H9 (cell line): ENCODE measurements at regions not wholly inside any gene's neighbourhood (a gene's known extent, or its start where the extent isn't known, plus 50 kb on each side); places are given as distances from the start of the nearest gene placed in this dataset.
"Not testable (repeated sequence)": the region's sequence is repeated elsewhere in the genome, so short reads cannot be mapped to it uniquely, and the experiment has no call there.

Source experiments
- DNase-seq: peaks from one replicate; pipeline ENCODE4 v3.0.0-alpha.2; 2017
- H2AFZ ChIP-seq: one replicate; pipeline ENCODE4 v1.6.1; 2013; ENCODE audit warnings: mild to moderate bottlenecking, low read length, control low read depth, moderate library complexity
- H2AK5ac ChIP-seq: 2 replicates; pipeline ENCODE4 v1.6.1; 2013; ENCODE audit warnings: low read length, control low read depth, mixed read lengths; ENCODE audit not compliant: insufficient read length
- H2BK120ac ChIP-seq: one replicate; pipeline ENCODE4 v1.6.1; 2013; ENCODE audit warnings: low read depth, mild to moderate bottlenecking, low read length, control low read depth, inconsistent platforms; ENCODE audit not compliant: poor library complexity, severe bottlenecking
- H2BK12ac ChIP-seq: 2 replicates; pipeline ENCODE4 v1.6.1; 2013; ENCODE audit warnings: low read length, control low read depth, mixed read lengths, low read depth; ENCODE audit not compliant: insufficient read length
- H2BK15ac ChIP-seq: 2 replicates; pipeline ENCODE4 v1.6.1; 2013; ENCODE audit warnings: low read depth, low read length, control low read depth
- H2BK20ac ChIP-seq: one replicate; pipeline ENCODE4 v1.6.1; 2013; ENCODE audit warnings: low read depth, mild to moderate bottlenecking, low read length, control low read depth, inconsistent platforms; ENCODE audit not compliant: poor library complexity, severe bottlenecking
- H2BK5ac ChIP-seq: 2 replicates; pipeline ENCODE4 v1.6.1; 2013; ENCODE audit warnings: low read length, control low read depth, mixed read lengths; ENCODE audit not compliant: insufficient read length
- H3K14ac ChIP-seq: 2 replicates; pipeline ENCODE4 v1.6.1; 2013; ENCODE audit warnings: low read length, control low read depth; ENCODE audit not compliant: insufficient read depth
- H3K18ac ChIP-seq: 2 replicates; pipeline ENCODE4 v1.6.1; 2013; ENCODE audit warnings: low read depth, mild to moderate bottlenecking, mixed read lengths, low read length, control low read depth; ENCODE audit not compliant: insufficient read length
- H3K23ac ChIP-seq: 2 replicates; pipeline ENCODE4 v1.6.1; 2013; ENCODE audit warnings: low read length, control low read depth, mixed read lengths, low read depth; ENCODE audit not compliant: insufficient read length
- H3K23me2 ChIP-seq: 2 replicates; pipeline ENCODE4 v1.6.1; 2013; ENCODE audit warnings: low read depth, mild to moderate bottlenecking, mixed read lengths, low read length, control low read depth; ENCODE audit not compliant: insufficient read length, poor library complexity, severe bottlenecking
- H3K27ac ChIP-seq: 2 replicates; pipeline ENCODE4 v1.5.1; 2013; ENCODE audit warnings: low read length, control low read depth, mixed read lengths, low read depth; ENCODE audit not compliant: insufficient read length
- H3K27me3 ChIP-seq: 2 replicates; pipeline ENCODE4 v1.6.1; 2013; ENCODE audit warnings: low read length, control low read depth, inconsistent platforms; ENCODE audit not compliant: insufficient read depth
- H3K4ac ChIP-seq: 2 replicates; pipeline ENCODE4 v1.6.1; 2013; ENCODE audit warnings: low read depth, mild to moderate bottlenecking, control low read depth, inconsistent platforms, low read length, moderate library complexity
- H3K4me1 ChIP-seq: 2 replicates; pipeline ENCODE4 v1.6.1; 2013; ENCODE audit warnings: low read length, control low read depth, inconsistent platforms; ENCODE audit not compliant: insufficient read depth
- H3K4me2 ChIP-seq: 2 replicates; pipeline ENCODE4 v1.6.1; 2013; ENCODE audit warnings: low read length, control low read depth, mixed read lengths; ENCODE audit not compliant: insufficient read length, insufficient read depth
- H3K56ac ChIP-seq: 2 replicates; pipeline ENCODE4 v1.6.1; 2013; ENCODE audit warnings: low read depth, mild to moderate bottlenecking, mixed read lengths, low read length, control low read depth; ENCODE audit not compliant: insufficient read length
- H3K79me1 ChIP-seq: 2 replicates; pipeline ENCODE4 v1.6.1; 2013; ENCODE audit warnings: low read depth, mild to moderate bottlenecking, moderate library complexity, low read length, control low read depth, inconsistent platforms; ENCODE audit not compliant: insufficient read depth, poor library complexity, severe bottlenecking
- H3K79me2 ChIP-seq: 2 replicates; pipeline ENCODE4 v1.6.1; 2013; ENCODE audit warnings: low read length, control low read depth, inconsistent platforms; ENCODE audit not compliant: insufficient read depth
- H3K9ac ChIP-seq: 2 replicates; pipeline ENCODE4 v1.6.1; 2013; ENCODE audit warnings: low read length, control low read depth, mixed read lengths; ENCODE audit not compliant: insufficient read length; ENCODE audit errors: extremely low read depth
- H3K9me3 ChIP-seq: one replicate; pipeline ENCODE4 v1.6.1; 2013; ENCODE audit warnings: low read depth, low read length, inconsistent platforms; ENCODE audit not compliant: control insufficient read depth
- H3T11ph ChIP-seq: one replicate; pipeline ENCODE4 v1.6.1; 2013; ENCODE audit warnings: mild to moderate bottlenecking, low read length, control low read depth, inconsistent platforms
- H4K20me1 ChIP-seq: one replicate; pipeline ENCODE4 v1.6.1; 2013; ENCODE audit not compliant: control insufficient read depth, insufficient read length, insufficient read depth
- H4K5ac ChIP-seq: 2 replicates; pipeline ENCODE4 v1.6.1; 2013; ENCODE audit warnings: low read depth, mild to moderate bottlenecking, mixed read lengths, low read length, control low read depth; ENCODE audit not compliant: insufficient read length
- H4K8ac ChIP-seq: replicated peaks from 2 replicates; pipeline ENCODE4 v1.6.1; 2013; ENCODE audit warnings: low read length, control low read depth, mixed read lengths, low read depth; ENCODE audit not compliant: insufficient read length
- H4K91ac ChIP-seq: 2 replicates; pipeline ENCODE4 v1.6.1; 2013; ENCODE audit warnings: low read depth, mild to moderate bottlenecking, moderate library complexity, mixed read lengths, low read length, control low read depth; ENCODE audit not compliant: insufficient read length
- H3K27ac Mint-ChIP-seq, 3 experiments: 2 replicates in 2 of 3; 3 replicates in 1 of 3; pipeline ENCODE4 v1.8.0; 2020 to 2021; ENCODE audit warnings: mixed read lengths in 3 of 3, mild to moderate bottlenecking in 1 of 3, moderate library complexity in 1 of 3
- H3K27me3 Mint-ChIP-seq: 2 replicates; pipeline ENCODE4 v1.8.0; 2021; ENCODE audit warnings: low read depth, mild to moderate bottlenecking, moderate library complexity, mixed read lengths
- H3K36me3 Mint-ChIP-seq, 3 experiments: 2 replicates in 2 of 3; 3 replicates in 1 of 3; pipeline ENCODE4 v1.8.0; 2020 to 2021; ENCODE audit warnings: low read depth in 3 of 3, mixed read lengths in 3 of 3; ENCODE audit not compliant: insufficient read depth in 1 of 3
- H3K4me1 Mint-ChIP-seq, 2 experiments: 2 replicates each; pipeline ENCODE4 v1.8.0; 2020; ENCODE audit warnings: mixed read lengths in 2 of 2
- H3K4me3 Mint-ChIP-seq, 2 experiments: 2 replicates in 1 of 2; 3 replicates in 1 of 2; pipeline ENCODE4 v1.8.0; 2020 to 2021; ENCODE audit warnings: mild to moderate bottlenecking in 2 of 2, mixed read lengths in 2 of 2, moderate library complexity in 1 of 2
- H3K9me3 Mint-ChIP-seq, 2 experiments: 2 replicates in 1 of 2; 3 replicates in 1 of 2; pipeline ENCODE4 v1.8.0; 2020; ENCODE audit warnings: mild to moderate bottlenecking in 2 of 2, mixed read lengths in 2 of 2, moderate library complexity in 1 of 2
- CTCF ChIP-seq: fragments of 200-600 bp; sonication (generic); conservative IDR thresholded peaks from 3 replicates; pipeline ENCODE4 v1.8.0; 2021; ENCODE audit warnings: antibody characterized with exemption, mild to moderate bottlenecking
- WGBS: extraction: QIAGEN DNeasy Blood & Tissue Kit; methylation state at CpG from one replicate; pipeline ENCODE4 v1.1.7; 2013; ENCODE audit warnings: missing lambda C conversion rate, low lambda C conversion rate, mixed read lengths; ENCODE audit not compliant: insufficient read length; ENCODE audit errors: extremely low coverage; 5-methylcytosine and 5-hydroxymethylcytosine counted together

GRCh38 chr11:71158936-71159335, 93.4 kb downstream of the SHANK2 start:
- peaks cover 2% of the 10 kb centered on the region; the same call in 1 of the 2 replicates for H3K79me2 ChIP-seq
- H3K23me2 ChIP-seq: no peaks in the 10 kb centered on the region
- H3K56ac ChIP-seq: no peak overlapping the region
- no peak overlapping the region for H3K9ac ChIP-seq
- no peak overlapping the region for H2AK5ac ChIP-seq
- TF ChIP-seq CTCF: no peak
- DNase-seq: no peak
- H3K79me1 ChIP-seq: peaks cover 6% of the 10 kb centered on the region
- H2BK12ac ChIP-seq: no peak overlapping the region
- H3K18ac ChIP-seq: no peak overlapping the region
- Mint-ChIP-seq H3K4me1 (peaks cover 13 to 16% of the 10 kb centered on the region in 2 experiments), H3K36me3 (peaks cover 0 to 19% (median 16%) of the 10 kb centered on the region in 3 experiments; a peak in 5 of 7 replicates), H3K27me3 (peaks cover 4% of the 10 kb centered on the region), H3K4me3 (no peak overlapping the region), H3K27ac (no peak overlapping the region; a peak in 1 of 7 replicates), H3K9me3 (peaks cover 0 to 9% of the 10 kb centered on the region in 2 experiments; a peak in 3 of 5 replicates)
- H4K8ac ChIP-seq: no peak overlapping the region
- no peak overlapping the region for H3K4me2 ChIP-seq
- H3K27ac ChIP-seq: no peak overlapping the region
- H2BK15ac ChIP-seq: no peak overlapping the region
- no CpG with 5 or more reads among the region's 4 CpGs for WGBS
- H3K27me3 ChIP-seq: no peaks in the 10 kb centered on the region
- H3K14ac ChIP-seq: no peak overlapping the region
- no peak overlapping the region for H3K23ac ChIP-seq
- H3K9me3 ChIP-seq: no peaks in the 10 kb centered on the region
- H3K4ac ChIP-seq: no peak overlapping the region
- no peak overlapping the region for H3T11ph ChIP-seq
- no peak overlapping the region for H2BK20ac ChIP-seq
- H4K91ac ChIP-seq: no peak overlapping the region
- H2BK5ac ChIP-seq: no peak overlapping the region
- H2BK120ac ChIP-seq: no peak overlapping the region
- no peak overlapping the region for H4K5ac ChIP-seq
- no peaks in the 10 kb centered on the region for H3K4me1 ChIP-seq
- H2AFZ ChIP-seq: no peak overlapping the region
- H4K20me1 ChIP-seq: no peaks in the 10 kb centered on the region

GRCh38 chr11:71157676-71158075, 94.7 kb downstream of the SHANK2 start:
- not testable (repeated sequence) for H3K79me2 ChIP-seq, H3K27ac ChIP-seq, H4K8ac ChIP-seq, H3K23ac ChIP-seq, H2AK5ac ChIP-seq, H3K4me3 Mint-ChIP-seq, H3K4me2 ChIP-seq, H3T11ph ChIP-seq, H2BK20ac ChIP-seq, H3K23me2 ChIP-seq, H4K91ac ChIP-seq, DNase-seq, H2BK15ac ChIP-seq, H3K4ac ChIP-seq, H3K9me3 ChIP-seq, H3K56ac ChIP-seq, H2BK12ac ChIP-seq, H3K18ac ChIP-seq, H2BK5ac ChIP-seq, H3K9ac ChIP-seq, H4K20me1 ChIP-seq, H4K5ac ChIP-seq, H3K27me3 ChIP-seq, H3K14ac ChIP-seq, H3K9me3 Mint-ChIP-seq, H3K27me3 Mint-ChIP-seq, H2AFZ ChIP-seq, H2BK120ac ChIP-seq, H3K4me1 ChIP-seq, H3K79me1 ChIP-seq, H3K27ac Mint-ChIP-seq
- whole genome bisulfite sequencing: no CpG with 5 or more reads among the region's 5 CpGs
- Mint-ChIP-seq H3K4me1 (peaks cover 23 to 27% of the 10 kb centered on the region in 2 experiments), H3K36me3 (peaks cover 0 to 16% (median 15%) of the 10 kb centered on the region in 3 experiments; a peak in 5 of 7 replicates)
